ENCODE measurements at regions not wholly inside any gene's neighbourhood (a gene's known extent, or its start where the extent isn't known, plus 50 kb on each side); places are given as distances from the start of the nearest gene placed in this dataset.

DNA sequence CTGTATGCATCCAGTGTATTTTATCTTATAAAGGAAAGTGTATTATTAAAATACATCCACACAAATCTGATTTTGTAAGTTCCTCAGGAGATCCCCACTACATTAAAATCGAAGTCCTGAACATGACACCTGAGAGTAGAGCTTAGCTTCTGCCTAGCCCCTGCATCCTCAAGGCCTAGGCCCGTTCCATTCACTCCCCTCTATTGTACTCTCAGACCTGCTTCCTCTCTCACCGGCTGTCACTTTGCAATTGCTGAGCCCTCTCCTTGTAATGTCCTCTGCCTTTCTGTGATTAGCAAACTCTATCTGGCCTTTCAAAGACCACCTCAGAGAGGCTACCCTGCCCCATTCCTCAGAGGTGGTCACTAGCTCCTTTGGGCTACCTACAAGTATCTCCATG is 160.8 kb downstream of the FTCDNL1 start:
- peaks cover 0 to 1% of the 10 kb centered on the region in 2 donors for H3K4me1 ChIP-seq (ENCODE audit: control insufficient read depth in 1 of 2, insufficient read depth in 2 of 2, low read length in 2 of 2)
- H3K4me3 ChIP-seq (ENCODE audit: low read length in 2 of 2) = no peak overlapping the region
- ATAC-seq (ENCODE audit: low FRiP score) = no peak
- no peak for DNase-seq
- H3K36me3 ChIP-seq (ENCODE audit: control insufficient read depth in 1 of 2, insufficient read depth in 2 of 2, low read length in 1 of 2) = no peaks in the 10 kb centered on the region
- H3K27me3 ChIP-seq (ENCODE audit: control insufficient read depth in 1 of 2, insufficient read depth in 2 of 2, low read length in 1 of 2) = no peaks in the 10 kb centered on the region
- 82 to 85% methylated on average over 3 of the region's 3 CpGs for WGBS, 2 donors
- no peak overlapping the region for H3K27ac ChIP-seq (ENCODE audit: low read depth in 1 of 2, low read length in 2 of 2)
- intact Hi-C loops (cut with DNase I) = no loop called here
- no peaks in the 10 kb centered on the region for H3K9me3 ChIP-seq (ENCODE audit: control insufficient read depth, low read length)

DNA sequence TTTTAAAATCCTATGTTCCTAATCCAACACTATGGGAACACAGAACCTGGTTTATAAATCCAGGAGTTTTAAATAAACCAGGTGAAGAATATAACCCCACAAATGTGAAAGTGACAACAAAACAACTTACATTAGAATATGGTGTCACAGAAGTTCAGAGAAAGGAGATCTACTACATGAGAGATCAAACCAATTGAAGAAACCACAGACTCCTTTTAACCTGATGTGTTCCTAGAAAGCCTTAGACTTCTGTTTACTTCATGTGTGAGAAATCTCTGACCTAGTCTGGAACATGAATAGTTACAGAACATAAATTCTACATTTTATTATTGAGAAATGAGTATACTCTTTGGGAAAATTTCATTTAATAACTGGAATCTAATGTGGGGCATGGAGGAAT is 165.3 kb downstream of the FTCDNL1 start:
- DNase-seq (no peak), ATAC-seq (ENCODE audit: low FRiP score) (no peak)
- intact Hi-C loops (cut with DNase I) = no loop called here
- Histone ChIP-seq H3K4me3 (ENCODE audit: low read length in 2 of 2) (no peak overlapping the region), H3K9me3 (ENCODE audit: control insufficient read depth, low read length) (no peaks in the 10 kb centered on the region), H3K27me3 (ENCODE audit: control insufficient read depth in 1 of 2, insufficient read depth in 2 of 2, low read length in 1 of 2) (no peaks in the 10 kb centered on the region), H3K4me1 (ENCODE audit: control insufficient read depth in 1 of 2, insufficient read depth in 2 of 2, low read length in 2 of 2) (peaks cover 0 to 1% of the 10 kb centered on the region in 2 donors), H3K27ac (ENCODE audit: low read depth in 1 of 2, low read length in 2 of 2) (no peak overlapping the region), H3K36me3 (ENCODE audit: control insufficient read depth in 1 of 2, insufficient read depth in 2 of 2, low read length in 1 of 2) (no peaks in the 10 kb centered on the region)

DNA sequence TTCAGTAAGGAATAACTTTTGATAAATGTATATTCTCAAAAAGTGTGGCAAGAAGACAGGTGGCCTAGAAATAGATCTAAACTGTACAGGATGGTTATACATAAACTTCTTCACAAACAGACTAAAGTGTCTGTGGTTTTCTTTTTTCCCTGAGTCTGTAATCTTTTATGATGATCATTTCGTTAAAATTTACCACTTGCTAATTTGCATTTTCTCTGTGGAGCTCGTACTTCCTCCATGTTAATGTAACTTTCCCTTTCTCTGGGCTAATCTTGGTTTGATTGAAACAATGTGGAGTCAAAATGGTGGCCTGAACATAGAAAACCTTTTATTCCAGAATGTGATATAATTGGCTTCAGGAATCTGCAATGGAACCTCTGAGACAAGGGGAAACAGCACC is 166.2 kb downstream of the FTCDNL1 start:
- ATAC-seq (ENCODE audit: low FRiP score) = no peak
- Histone ChIP-seq H3K4me1 (ENCODE audit: control insufficient read depth in 1 of 2, insufficient read depth in 2 of 2, low read length in 2 of 2) (peaks cover 0 to 1% of the 10 kb centered on the region in 2 donors), H3K9me3 (ENCODE audit: control insufficient read depth, low read length) (no peaks in the 10 kb centered on the region), H3K36me3 (ENCODE audit: control insufficient read depth in 1 of 2, insufficient read depth in 2 of 2, low read length in 1 of 2) (no peaks in the 10 kb centered on the region), H3K27ac (ENCODE audit: low read depth in 1 of 2, low read length in 2 of 2) (no peak overlapping the region), H3K4me3 (ENCODE audit: low read length in 2 of 2) (no peak overlapping the region), H3K27me3 (ENCODE audit: control insufficient read depth in 1 of 2, insufficient read depth in 2 of 2, low read length in 1 of 2) (no peaks in the 10 kb centered on the region)
- no peak for DNase-seq
- intact Hi-C loops (cut with DNase I) = no loop called here
- 93 to 97% methylated on average over 2 of the region's 2 CpGs for WGBS, 2 donors

DNA sequence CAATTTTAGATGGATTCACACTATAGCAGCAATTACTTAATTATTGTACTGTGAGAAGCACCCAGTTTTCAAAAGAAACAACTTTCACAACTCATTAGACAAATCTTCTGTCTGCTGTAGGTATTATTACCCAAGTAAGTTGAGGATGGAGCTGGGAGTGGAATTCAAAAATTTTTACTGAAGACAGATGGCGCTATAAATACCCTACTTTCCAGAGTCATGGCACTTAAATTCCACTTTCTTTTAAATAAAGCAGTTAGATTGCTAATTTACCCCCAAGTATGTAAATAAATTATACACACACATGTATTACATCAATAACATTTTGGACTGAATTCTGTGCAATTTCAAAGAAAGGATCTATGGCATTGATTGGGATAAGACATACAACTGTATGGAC is 166.8 kb downstream of the FTCDNL1 start:
- no peak for ATAC-seq (ENCODE audit: low FRiP score)
- 66 to 92% methylated on average over 1 of the region's 1 CpG for whole genome bisulfite sequencing, 2 donors

DNA sequence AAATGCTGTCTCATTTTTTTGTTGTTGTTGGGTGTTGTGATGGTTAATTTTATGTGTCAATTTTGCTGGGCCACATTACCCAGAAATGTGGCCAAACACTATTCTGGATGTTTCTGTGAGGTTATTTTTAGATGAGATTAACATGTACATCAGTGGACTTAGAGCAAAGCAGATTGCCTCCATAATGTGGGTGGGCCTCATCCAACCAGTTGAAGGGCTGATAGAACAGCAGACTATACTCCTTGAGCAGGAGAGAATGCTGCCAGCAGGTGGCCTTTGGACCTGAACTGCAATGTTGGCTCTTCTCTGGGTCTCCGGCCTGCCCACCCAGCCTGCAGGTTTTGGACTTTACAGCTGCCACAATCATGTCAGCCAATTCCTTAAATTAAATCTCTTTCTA is 169.0 kb downstream of the FTCDNL1 start:
- intact Hi-C loops (cut with DNase I) = no loop called here
- H3K27ac ChIP-seq (ENCODE audit: low read depth in 1 of 2, low read length in 2 of 2) = no peak overlapping the region
- H3K27me3 ChIP-seq (ENCODE audit: control insufficient read depth in 1 of 2, insufficient read depth in 2 of 2, low read length in 1 of 2) = no peaks in the 10 kb centered on the region
- H3K9me3 ChIP-seq (ENCODE audit: control insufficient read depth, low read length) = no peaks in the 10 kb centered on the region
- H3K4me1 ChIP-seq (ENCODE audit: control insufficient read depth in 1 of 2, insufficient read depth in 2 of 2, low read length in 2 of 2) = no peaks in the 10 kb centered on the region
- DNase-seq (no peak), ATAC-seq (ENCODE audit: low FRiP score) (no peak)
- WGBS, 2 donors = 76 to 92% methylated on average over 1 of the region's 1 CpG
- no peak overlapping the region for H3K4me3 ChIP-seq (ENCODE audit: low read length in 2 of 2)
- no peaks in the 10 kb centered on the region for H3K36me3 ChIP-seq (ENCODE audit: control insufficient read depth in 1 of 2, insufficient read depth in 2 of 2, low read length in 1 of 2)

More for the DNA sequence above, 166.8 kb downstream of the FTCDNL1 start:
- Histone ChIP-seq H3K27ac (ENCODE audit: low read depth in 1 of 2, low read length in 2 of 2) (no peak overlapping the region), H3K9me3 (ENCODE audit: control insufficient read depth, low read length) (no peaks in the 10 kb centered on the region), H3K27me3 (ENCODE audit: control insufficient read depth in 1 of 2, insufficient read depth in 2 of 2, low read length in 1 of 2) (no peaks in the 10 kb centered on the region), H3K4me1 (ENCODE audit: control insufficient read depth in 1 of 2, insufficient read depth in 2 of 2, low read length in 2 of 2) (peaks cover 0 to 1% of the 10 kb centered on the region in 2 donors), H3K36me3 (ENCODE audit: control insufficient read depth in 1 of 2, insufficient read depth in 2 of 2, low read length in 1 of 2) (no peaks in the 10 kb centered on the region), H3K4me3 (ENCODE audit: low read length in 2 of 2) (no peak overlapping the region)
- DNase-seq = no peak
- intact Hi-C loops (cut with DNase I) = no loop called here

DNA sequence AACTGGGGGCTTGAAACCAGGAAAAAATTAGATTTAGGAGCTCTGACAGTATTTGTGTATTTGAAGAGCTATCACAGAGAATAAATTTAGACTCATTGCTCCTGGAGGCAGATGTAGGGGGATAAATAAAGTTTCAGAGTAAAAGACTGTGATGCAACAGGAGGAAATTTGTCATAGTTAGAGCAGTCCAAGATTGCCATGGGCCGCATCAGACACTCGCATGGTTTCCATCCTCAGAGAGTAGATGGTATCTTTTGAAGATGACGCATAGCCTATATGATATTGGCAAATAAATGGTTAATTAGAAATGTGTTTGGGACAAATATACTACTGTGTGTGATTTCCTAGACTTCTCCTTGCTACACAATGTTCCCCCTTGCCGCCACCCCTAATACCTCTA is 170.5 kb downstream of the FTCDNL1 start:
- no peaks in the 10 kb centered on the region for H3K4me1 ChIP-seq (ENCODE audit: control insufficient read depth in 1 of 2, insufficient read depth in 2 of 2, low read length in 2 of 2)
- H3K9me3 ChIP-seq (ENCODE audit: control insufficient read depth, low read length) = no peaks in the 10 kb centered on the region
- ATAC-seq (ENCODE audit: low FRiP score) (no peak), DNase-seq (no peak)
- H3K27me3 ChIP-seq (ENCODE audit: control insufficient read depth in 1 of 2, insufficient read depth in 2 of 2, low read length in 1 of 2) = no peaks in the 10 kb centered on the region
- intact Hi-C loops (cut with DNase I) = no loop called here
- 94 to 97% methylated on average over 4 of the region's 4 CpGs for WGBS, 2 donors
- H3K4me3 ChIP-seq (ENCODE audit: low read length in 2 of 2) = no peak overlapping the region
- H3K27ac ChIP-seq (ENCODE audit: low read depth in 1 of 2, low read length in 2 of 2) = no peak overlapping the region
- H3K36me3 ChIP-seq (ENCODE audit: control insufficient read depth in 1 of 2, insufficient read depth in 2 of 2, low read length in 1 of 2) = no peaks in the 10 kb centered on the region

DNA sequence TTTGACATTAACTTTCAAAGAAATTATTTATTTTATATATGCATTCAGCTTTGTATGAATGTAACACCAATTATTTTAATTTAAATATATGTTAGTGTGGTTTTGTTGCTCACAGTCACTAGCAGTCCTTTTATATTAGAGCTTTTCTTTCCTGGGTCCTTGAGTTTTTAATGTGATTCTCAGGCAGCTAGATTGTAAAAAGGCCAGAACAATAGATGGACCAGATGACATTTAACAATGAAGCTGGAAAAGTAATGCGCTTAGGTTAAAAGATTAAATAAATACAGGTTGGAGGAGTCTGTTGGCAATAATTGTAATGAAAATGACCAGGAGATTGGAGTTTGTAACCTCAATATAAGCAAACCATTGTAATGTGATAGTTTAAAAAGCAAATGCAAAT is 171.1 kb downstream of the FTCDNL1 start:
- 88 to 94% methylated on average over 1 of the region's 1 CpG for WGBS, 2 donors
- DNase-seq (no peak), ATAC-seq (ENCODE audit: low FRiP score) (no peak)
- intact Hi-C loops (cut with DNase I) = no loop called here
- Histone ChIP-seq H3K9me3 (ENCODE audit: control insufficient read depth, low read length) (no peaks in the 10 kb centered on the region), H3K4me1 (ENCODE audit: control insufficient read depth in 1 of 2, insufficient read depth in 2 of 2, low read length in 2 of 2) (no peaks in the 10 kb centered on the region), H3K27me3 (ENCODE audit: control insufficient read depth in 1 of 2, insufficient read depth in 2 of 2, low read length in 1 of 2) (no peaks in the 10 kb centered on the region), H3K27ac (ENCODE audit: low read depth in 1 of 2, low read length in 2 of 2) (no peak overlapping the region), H3K36me3 (ENCODE audit: control insufficient read depth in 1 of 2, insufficient read depth in 2 of 2, low read length in 1 of 2) (no peaks in the 10 kb centered on the region), H3K4me3 (ENCODE audit: low read length in 2 of 2) (no peak overlapping the region)

DNA sequence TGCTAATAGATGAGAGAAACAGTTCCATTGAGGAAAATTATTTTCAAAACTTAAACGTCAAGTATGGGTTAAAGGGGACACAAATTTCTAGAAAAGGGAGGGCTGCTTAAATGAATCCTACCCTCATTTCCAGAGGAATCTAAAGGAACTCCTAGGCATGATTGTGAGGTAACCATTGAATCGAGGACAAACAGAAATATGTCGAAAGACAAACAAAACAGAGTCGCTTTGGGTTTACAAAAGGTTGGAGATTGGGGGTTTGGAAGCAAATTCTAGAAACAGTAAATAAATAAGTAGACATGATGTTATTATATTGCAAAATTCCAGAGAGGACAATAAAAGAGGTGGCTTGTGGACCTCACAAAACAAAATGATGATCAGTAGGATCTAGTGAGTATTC is 173.1 kb downstream of the FTCDNL1 start:
- WGBS, 2 donors = 82 to 85% methylated on average over 4 of the region's 4 CpGs
- intact Hi-C loops (cut with DNase I) = no loop called here

DNA sequence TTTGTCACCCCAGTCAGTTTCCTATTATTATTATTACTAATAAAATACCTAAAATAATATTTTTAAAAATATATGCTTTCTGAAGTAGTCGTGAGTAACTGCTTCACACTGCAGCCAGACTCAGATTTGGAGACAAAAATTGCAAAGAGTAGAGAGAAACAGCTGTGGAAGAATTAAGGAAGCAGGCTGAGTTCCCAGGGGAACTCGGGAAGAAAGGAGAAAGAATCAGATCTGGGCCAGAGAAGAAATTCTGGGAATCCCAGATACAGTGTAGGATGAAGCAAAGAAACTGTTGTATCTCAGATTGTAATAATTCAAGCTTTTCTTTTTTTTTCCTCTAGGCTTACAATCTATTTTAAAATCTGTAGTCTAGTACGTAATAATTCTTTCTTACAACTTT is 182.3 kb downstream of the FTCDNL1 start:
- H3K4me1 ChIP-seq (ENCODE audit: control insufficient read depth in 1 of 2, insufficient read depth in 2 of 2, low read length in 2 of 2) = no peaks in the 10 kb centered on the region
- H3K27me3 ChIP-seq (ENCODE audit: control insufficient read depth in 1 of 2, insufficient read depth in 2 of 2, low read length in 1 of 2) = no peaks in the 10 kb centered on the region

More for the DNA sequence above, 173.1 kb downstream of the FTCDNL1 start:
- Histone ChIP-seq H3K27me3 (ENCODE audit: control insufficient read depth in 1 of 2, insufficient read depth in 2 of 2, low read length in 1 of 2) (no peaks in the 10 kb centered on the region), H3K27ac (ENCODE audit: low read depth in 1 of 2, low read length in 2 of 2) (no peak overlapping the region), H3K36me3 (ENCODE audit: control insufficient read depth in 1 of 2, insufficient read depth in 2 of 2, low read length in 1 of 2) (no peaks in the 10 kb centered on the region), H3K9me3 (ENCODE audit: control insufficient read depth, low read length) (no peaks in the 10 kb centered on the region), H3K4me3 (ENCODE audit: low read length in 2 of 2) (no peak overlapping the region), H3K4me1 (ENCODE audit: control insufficient read depth in 1 of 2, insufficient read depth in 2 of 2, low read length in 2 of 2) (no peaks in the 10 kb centered on the region)
- ATAC-seq (ENCODE audit: low FRiP score) = no peak
- DNase-seq = no peak

More for the DNA sequence above, 182.3 kb downstream of the FTCDNL1 start:
- no peaks in the 10 kb centered on the region for H3K36me3 ChIP-seq (ENCODE audit: control insufficient read depth in 1 of 2, insufficient read depth in 2 of 2, low read length in 1 of 2)
- DNase-seq (no peak), ATAC-seq (ENCODE audit: low FRiP score) (no peak)
- 6 to 17% methylated on average over 3 of the region's 3 CpGs for WGBS, 2 donors
- no peak overlapping the region for H3K27ac ChIP-seq (ENCODE audit: low read depth in 1 of 2, low read length in 2 of 2)
- no peaks in the 10 kb centered on the region for H3K9me3 ChIP-seq (ENCODE audit: control insufficient read depth, low read length)
- intact Hi-C loops (cut with DNase I) = no loop called here
- H3K4me3 ChIP-seq (ENCODE audit: low read length in 2 of 2) = no peak overlapping the region

All from aorta (tissue), 5 donors.